NCI-H146 treated with DMSO at 0.1 percent for 48 hours (cell line): ENCODE measurements at regions not wholly inside any gene's neighbourhood (a gene's known extent, or its start where the extent isn't known, plus 50 kb on each side); places are given as distances from the start of the nearest gene placed in this dataset.
"Not testable (repeated sequence)": the region's sequence is repeated elsewhere in the genome, so short reads cannot be mapped to it uniquely, and the experiment has no call there.

Source experiments
- DNase-seq: peaks from one replicate; lab custom pipeline; 2025; ENCODE audit not compliant: unreplicated experiment; lab: John Stamatoyannopoulos, UW

DNA sequence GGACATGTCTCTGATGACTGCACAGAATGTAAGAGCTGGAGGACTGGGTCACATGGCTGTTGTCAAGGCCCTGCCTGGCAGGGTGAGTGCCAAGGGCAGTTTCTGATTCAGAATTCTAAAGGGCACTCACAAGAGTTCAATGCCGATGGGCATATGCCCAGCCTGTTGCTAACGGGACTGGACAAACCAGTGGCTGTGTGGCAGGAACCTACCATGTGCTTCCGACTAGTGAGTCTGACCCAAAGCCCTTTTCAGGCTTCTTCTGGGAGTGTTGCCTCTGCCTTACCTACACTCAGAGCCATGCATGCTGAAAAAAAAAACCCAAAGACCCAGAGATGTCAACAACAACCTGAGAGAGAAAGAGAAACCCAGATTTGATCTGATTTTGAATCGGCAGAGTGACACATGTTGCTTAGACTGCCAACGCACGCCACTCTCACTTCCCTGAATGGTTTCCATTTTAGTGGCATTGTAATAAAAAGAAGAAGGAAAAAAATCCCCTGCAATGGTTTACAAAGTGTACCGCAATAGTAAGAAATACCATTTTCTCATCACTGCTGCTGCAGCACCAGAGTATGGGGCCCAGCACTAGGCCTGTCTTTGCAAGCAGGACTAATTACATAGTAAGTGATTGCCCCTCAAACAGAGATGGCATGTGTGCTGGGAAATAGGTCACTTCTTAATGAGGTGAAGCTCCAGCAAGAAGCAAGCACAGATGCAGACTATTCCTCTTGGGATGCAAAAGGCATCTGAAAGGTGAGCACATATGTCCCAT is 194.3 kb downstream of the PALM2AKAP2 start:
- no peak for DNase-seq

DNA sequence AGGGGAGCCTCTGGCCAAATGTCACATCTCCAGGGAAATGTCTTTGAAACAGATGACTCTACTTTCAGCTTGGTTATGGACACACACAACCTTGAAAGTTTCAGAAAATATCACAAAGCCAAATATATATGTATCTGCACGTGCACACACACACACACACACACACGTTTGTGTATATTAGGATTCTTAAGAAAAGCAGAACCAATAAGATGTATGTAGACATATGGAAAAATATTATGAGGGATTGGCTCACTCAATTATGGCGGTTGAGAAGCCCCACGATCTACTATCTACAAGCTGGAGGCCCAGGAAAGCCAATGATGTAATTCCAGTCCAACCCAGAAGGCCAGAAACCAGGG is 194.9 kb downstream of the PALM2AKAP2 start:
- DNase-seq = no peak

DNA sequence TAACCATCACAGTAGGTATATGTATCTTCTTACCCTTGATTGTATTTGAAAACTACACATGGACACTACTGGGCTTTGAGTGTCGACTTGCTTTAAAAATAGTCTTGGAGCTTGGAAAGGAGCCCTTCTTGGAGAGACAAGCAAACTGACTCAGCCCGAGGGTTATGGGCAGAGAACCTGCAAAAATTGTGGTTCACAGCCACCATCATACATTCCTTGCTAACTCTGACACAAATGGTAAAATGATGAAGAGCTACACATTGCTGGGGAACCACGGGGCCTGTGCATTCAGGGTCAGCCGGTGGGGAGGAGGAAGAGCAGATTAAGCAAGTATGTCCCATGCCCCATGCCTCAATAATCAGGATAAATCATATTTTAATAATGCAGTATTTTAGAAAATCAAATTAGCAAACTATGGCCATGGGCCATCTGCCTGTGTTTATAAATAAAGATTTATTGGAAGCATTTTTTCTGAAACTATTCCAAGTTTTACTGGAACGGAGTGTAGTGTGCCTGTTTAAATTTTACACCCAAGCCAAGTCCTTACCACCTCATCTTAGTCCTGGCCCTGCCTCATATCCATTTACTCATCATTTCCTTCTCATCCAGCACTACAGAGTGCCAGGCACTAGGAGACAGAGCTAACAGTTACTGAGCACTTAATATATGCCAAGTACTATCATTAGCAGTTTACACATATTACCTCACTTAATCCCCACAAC is 195.7 kb downstream of the PALM2AKAP2 start:
- no peak for DNase-seq

DNA sequence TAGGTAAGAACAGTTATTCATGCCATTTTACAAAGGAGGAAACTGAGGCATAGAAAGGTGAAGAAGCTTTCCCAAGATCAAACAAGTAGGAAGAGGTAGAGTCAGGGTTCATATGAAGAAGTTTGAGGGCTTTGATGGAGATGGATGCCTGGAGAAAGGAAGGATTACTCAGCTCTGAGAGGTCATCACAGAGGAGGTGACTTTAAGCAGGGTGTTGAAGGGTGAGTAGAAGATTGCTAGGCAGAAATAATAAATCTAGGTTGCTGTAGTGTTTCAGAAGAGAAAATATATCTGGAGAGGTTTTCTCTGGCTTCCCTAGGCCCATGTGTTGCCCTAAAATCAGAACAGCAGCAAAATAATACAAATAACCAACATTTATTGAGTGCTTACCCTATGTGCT is 196.3 kb downstream of the PALM2AKAP2 start:
- no peak for DNase-seq

DNA sequence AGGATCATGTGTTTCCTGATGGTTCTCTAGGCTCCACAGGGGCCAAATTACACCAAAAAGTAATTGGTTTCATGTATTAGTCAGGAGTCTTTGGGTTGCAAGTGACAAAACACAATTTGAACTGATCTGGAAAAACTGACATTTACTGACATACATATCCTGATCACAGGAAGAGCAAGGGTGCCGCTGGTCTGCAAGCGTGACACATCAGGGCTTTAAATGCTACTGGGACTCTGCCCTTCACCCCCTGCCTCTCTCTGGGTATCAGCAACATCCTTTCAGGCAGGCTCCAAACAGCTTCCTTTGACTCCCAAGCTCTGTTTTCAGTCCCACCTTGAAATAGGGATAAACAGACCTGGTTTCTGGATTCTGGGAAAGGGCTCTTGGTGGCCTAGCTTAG is 197.5 kb downstream of the PALM2AKAP2 start:
- DNase-seq = no peak

DNA sequence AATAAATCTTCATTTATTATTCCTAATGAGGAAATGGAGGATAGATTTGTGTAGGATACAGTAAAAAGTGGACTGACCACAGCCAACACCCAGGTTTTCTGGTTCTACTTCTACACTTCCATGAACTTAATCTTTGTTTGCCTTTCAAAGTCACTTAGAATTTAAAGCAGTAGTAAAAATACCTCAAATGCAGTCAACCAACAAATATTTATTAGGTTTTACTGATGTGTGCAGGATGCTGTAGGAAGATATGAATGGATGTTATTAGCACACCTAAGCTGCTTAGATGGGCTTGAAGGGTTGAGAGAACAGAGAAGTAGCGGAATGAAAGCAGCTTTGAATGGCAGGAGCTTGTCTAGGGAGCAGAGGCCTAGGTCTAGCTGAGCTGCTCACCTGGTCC is 201.1 kb downstream of the PALM2AKAP2 start:
- DNase-seq = no peak

DNA sequence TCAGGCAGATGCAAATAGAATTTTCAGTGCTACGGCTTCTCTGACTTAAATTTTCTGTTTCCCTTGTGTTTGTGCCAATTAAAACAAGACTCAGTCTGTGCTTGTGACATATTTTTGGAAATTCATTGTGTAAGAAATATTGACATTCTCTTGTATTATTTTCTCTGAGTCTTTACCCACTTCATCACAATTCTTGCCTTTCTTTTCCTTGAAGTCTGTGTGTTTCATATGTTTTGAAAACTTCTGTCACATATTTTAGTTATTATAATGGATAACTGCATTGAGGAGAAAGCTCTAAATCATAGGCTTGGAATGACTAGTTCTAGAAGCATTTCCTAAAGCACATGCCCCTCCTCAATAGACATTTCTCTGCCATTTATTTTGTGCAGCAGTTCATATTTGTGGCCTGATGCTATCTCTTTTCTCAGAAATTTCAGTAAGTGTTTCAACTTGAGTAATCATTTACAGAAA is 206.6 kb downstream of the PALM2AKAP2 start:
- DNase-seq = no peak

DNA sequence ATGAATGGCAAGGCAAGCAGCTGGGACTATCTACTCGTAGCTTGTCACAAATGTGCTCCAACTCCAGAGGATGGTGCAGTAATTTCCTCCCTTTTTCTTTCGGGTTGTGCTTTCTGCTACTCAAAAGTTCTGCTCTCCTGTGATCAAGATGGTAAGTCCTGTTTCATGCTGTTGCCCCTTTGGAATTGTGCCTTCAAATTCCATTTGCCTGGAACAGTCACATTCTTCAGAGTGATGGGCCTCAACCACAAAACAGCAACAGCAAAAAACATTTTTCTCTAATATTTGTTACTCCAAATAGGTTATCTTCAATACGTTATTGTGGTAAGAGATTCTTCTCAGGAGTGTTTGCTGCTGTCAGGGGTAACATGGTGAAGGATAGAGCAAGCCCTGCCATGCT is 209.3 kb downstream of the PALM2AKAP2 start:
- DNase-seq = no peak

DNA sequence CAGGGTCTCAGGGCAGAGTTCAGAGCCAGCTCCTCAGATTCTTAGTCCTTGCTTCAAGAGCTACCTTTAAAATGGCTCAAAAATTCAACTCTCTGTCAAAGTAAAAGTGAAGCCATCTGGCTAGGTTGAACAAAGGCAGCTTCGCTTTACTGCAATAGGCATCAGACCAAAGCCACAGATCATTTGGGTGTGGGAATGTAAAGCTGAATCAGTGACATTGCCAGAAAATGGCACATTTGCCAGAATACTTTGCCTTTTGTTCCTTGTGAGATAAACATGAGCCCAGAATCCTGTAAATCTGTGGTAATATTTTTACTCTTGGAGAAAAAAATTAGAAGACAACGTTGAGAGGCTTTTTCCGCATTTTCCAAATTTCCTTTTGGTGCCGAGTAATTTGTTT is 210.5 kb downstream of the PALM2AKAP2 start:
- DNase-seq = no peak

DNA sequence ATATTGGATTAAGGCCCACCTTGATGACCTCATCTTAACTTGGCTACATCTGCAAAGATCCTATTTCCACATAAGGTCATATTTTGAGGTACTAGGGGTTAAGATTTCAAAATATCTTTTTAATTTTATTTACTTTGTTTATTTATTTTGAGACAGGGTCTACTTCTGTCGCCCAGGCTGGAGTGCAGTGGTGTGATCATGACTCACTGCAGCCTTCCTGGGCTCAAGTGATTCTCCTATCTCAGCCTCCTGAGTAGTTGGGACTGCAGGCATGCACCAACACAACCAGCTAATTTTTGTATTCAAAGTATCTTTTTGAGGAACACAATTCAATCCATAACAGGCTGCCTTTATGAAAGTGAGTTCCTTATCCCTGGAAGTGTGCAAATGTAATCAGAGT is 212.3 kb downstream of the PALM2AKAP2 start:
- no peak for DNase-seq

DNA sequence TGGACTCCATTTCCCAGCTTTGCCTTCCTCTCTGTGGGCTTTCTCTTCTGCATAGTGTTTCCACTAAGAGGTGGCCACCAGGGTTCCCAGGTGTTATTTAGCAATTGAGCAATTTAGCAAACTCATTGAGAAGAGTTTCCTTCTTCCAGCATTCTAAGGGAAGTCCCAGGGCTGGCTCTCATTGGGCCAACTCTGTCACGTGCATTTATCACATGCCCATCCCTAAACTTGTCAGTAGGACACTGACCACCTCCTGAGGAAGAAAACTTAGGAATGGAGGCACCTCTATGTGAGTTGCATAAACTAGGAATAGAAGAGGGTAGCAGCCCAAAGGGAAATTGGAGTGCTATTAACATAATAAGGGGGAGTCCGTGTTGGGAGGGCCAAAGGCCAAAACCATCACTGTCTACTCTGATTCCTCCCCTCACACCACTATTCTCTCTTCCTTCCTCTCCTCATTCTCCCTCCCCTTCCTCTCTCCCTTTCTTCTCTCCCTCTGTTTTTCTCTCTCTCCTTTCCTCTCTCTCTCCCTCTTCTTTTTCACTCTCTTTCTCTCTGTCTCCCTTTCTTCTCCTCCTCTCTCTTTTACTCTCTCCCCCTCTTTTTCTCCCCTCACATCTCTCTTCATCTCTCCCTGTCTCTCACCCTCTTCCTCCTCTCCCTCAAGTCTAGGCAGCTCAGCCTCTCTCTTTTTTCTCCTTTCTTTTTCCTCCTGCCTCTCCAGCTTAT is 213.4 kb downstream of the PALM2AKAP2 start:
- DNase-seq = no peak

DNA sequence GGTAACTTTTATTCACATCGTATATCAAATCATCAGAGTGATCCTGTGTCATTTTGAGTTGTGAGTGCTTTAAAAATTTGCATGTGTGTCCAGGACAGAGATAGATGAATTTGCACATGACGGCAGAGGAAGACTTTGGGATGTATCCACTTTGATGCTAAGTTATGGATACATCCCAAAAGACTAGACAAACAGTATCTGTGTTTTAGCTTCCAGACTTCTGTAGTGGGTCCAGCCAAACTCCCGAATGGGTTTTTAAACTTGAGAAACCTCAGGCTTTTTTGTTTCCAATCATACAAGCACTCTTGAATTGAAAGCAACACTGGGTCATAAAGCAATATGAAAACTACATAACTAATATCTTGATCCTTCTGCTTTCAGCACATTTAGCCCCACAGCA is 213.8 kb downstream of the C9orf152 start:
- no peak for DNase-seq

DNA sequence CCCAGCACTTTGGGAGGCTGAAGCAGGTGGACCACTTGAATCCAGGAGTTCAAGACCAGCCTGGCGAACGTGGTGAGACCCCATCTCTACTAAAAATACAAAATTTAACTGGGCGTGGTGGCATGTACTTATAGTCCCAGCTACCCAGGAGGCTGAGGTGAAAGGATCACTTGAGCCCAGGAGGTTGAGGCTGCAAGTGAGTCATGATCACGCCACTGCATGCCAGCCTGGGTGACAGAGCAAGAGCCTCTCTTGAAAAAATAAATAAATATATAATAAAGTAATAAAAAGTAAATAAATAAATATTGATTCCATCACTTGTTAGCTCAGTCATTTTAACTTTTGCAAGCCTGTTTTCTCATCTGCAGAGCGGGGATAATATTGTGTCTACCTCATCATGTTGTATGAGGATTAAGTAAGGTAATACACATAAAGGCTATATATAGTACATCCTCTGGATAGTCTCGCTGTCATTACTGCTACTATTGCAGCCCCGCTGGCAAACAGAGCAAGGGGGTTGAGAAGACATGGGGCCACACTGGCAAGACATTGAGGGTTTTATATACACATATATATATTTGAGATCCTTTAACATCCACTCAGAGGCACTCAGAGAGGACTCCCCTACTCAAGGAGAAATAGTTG is 210.9 kb downstream of the C9orf152 start:
- no peak for DNase-seq

DNA sequence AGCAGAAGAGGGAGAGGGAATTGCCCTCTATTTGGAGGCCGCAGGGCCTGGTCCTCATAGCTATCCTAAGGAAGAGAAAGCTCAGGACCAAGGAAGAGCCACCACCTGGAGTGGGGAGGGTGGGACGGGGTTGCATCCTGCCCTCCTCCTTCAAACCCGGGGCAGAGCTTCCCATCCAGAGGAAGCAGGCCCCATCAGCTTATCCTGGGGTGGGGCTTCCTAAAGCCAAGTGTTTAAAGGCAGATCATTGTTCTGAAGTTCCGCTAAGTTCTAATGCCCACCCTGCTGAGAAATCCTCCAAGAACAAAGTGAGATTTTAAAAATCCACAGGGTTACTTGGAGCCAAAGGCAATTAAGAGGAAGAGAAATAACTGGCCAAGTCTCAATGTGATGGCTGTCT is 210.3 kb downstream of the C9orf152 start:
- DNase-seq = no peak

DNA sequence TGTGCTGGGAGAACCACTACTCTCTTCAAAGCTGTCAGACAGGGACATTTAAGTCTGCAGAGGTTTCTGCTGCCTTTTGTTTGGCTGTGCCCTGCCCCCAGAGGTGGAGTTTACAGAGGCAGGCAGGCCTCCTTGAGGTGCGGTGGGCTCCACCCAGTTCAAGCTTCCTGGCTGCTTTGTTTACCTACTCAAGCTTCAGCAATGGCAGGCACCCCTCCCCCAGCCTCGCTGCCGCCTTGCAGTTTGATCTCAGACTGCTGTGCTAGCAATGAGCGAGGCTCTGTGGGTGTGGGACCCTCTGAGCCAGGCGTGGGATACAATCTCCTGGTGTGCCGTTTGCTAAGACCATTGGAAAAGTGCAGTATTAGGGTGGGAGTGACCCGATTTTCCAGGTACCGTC is 202.4 kb downstream of the C9orf152 start:
- not testable (repeated sequence) for DNase-seq

DNA sequence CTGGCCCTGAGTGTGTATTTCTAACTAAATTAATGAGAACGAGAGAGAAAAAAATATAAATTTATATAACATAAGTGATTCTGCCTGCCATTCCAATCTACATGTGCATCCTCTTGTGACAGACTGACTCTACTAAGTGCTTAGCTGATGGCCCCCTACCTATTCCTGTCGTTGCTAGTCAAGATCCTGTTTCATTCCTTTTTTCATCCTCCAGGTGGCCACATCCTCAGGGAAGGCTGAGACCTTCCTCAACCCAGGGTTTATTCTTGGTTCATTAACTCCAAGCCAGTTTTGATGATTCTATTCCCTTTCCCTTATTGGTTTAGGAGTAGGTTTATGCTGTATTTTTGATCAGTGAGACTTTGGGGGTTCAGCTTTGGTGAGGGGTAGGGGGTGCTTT is 201.3 kb downstream of the C9orf152 start:
- DNase-seq = no peak

DNA sequence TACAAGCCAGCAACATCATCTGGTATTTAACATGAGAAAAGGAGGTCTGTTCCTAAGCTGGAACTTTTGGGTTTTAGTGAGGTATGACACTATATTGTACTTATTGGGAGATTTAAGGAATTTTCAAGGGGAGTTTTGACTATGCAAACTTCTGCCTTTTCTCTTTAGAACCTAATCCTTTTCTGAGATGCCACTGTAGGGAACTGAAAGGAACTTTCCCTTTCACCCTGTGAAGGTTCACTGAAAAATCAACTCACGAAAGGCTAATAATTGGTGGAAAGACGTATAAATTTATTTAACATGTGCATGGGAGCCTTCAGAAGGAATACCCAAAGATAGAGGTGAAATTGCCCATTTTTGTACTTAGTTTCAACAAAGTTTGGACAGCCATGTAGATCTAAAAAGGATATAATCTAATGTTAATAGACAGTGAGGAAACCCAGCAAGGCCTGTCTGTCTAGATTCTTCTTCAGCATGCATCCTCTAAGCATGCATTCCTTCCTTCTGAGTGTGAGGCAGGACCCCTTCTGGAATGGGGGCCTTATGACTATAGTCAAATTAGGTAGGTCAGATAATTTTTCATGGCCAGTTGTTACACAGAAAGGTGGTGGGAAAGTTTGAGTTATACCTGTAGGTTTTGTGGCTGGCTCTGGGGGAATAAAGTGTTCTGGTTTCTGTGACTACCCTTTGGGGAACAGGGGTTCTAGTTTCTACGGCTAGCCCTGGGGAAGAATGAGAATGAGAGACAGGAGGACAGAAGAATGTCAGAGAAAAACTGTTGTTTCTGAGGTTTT is 200.3 kb downstream of the C9orf152 start:
- no peak for DNase-seq

DNA sequence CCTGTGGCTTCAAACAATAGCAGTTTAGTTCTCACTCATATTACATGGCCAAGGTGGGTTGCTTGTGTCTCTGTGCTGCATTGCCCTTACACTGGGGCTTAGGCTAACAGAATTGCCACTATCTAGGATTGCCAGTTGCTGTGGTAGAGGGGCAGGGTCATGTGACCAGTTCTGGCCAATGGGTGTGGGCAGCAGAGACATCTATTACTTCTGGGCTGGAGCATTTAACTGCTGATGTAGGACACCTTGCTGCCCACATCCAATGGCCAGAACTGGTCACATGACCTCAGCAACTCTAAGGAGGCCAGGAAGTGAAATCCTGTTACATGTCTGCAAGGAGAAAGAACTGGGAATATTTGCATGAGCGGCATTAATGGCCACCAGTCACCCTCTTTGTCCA is 199.3 kb downstream of the C9orf152 start:
- DNase-seq = no peak

DNA sequence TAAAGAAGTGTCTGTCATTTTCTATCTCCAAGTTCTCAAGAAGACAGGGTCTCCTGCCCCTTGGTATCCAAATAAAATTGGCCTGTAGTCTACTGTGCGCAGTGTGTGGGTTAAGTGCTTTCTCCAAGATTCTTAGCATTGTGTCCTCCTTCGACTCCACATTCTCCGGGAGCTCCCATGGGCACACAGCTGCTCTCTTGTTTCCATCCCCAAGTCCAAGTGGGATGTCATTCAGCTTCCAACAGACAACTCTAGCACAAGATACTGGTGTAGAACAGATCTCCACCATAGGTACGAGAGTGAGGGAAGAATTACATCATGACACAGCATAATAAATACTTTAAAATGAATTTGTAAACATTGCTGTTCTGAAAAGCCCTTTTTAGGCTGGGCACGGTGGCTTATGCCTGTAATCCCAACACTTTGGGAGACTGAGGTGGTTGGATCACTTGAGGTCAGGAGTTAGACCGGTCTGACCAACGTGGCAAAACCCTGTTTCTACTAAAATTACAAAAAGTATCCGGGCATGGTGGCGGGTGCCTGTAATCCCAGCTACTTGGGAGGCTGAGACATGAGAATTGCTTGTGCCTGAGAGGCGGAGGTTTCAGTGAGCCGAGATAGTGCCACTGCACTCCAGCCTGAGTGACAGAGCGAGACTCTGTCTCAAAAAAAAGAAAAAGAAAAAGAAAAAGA is 196.2 kb downstream of the C9orf152 start:
- no peak for DNase-seq

DNA sequence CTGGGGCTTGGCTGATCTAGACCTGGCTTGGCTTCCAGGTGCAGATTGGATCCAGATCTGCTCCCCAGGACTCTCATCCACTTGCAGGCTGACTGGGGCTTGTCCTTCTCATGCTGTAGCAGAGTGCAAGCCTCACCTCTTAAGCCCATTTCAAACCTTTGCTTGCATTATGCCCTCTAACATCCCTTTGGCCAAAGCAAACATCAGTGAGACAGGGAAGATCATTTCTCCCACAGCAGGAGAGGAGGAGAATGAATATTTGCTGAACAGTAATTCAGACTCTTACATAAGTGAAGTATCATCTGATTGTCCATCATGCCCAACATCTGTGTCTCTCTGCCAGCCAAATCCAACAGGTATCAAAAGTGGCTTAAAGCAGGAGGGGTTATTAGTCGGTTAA is 194.9 kb downstream of the C9orf152 start:
- DNase-seq = no peak
